CD14-positive monocyte (primary cell): ENCODE measurements at regions not wholly inside any gene's neighbourhood (a gene's known extent, or its start where the extent isn't known, plus 50 kb on each side); places are given as distances from the start of the nearest gene placed in this dataset.

ENCODE experiments used
- DNase-seq, 3 donors: peaks; one replicate each; pipeline ENCODE4 v3.0.0-alpha.2; 2011 to 2022
- H2AFZ ChIP-seq: 2 replicates; pipeline ENCODE4 v1.6.0; 2012; ENCODE audit warnings: mild to moderate bottlenecking, low read depth, low read length, inconsistent platforms; ENCODE audit not compliant: insufficient read depth, poor library complexity, severe bottlenecking
- H3K27ac ChIP-seq, 2 donors: 1 replicate in 1 of 2; 2 replicates in 1 of 2; pipeline ENCODE4 v1.5.1; 2012 to 2013; ENCODE audit warnings: low read length in 2 of 2, control low read depth in 1 of 2, inconsistent platforms in 1 of 2, low read depth in 1 of 2, mild to moderate bottlenecking in 1 of 2
- H3K27me3 ChIP-seq, 2 donors: one replicate each; pipeline versions ENCODE4 v1.6.0 to v1.6.1; 2011 to 2013; ENCODE audit warnings: low read length in 2 of 2; ENCODE audit not compliant: control insufficient read depth in 2 of 2, insufficient read depth in 2 of 2
- H3K36me3 ChIP-seq, 2 donors: replicated peaks in 1 of 2; 1 replicate in 1 of 2; 2 replicates in 1 of 2; pipeline versions ENCODE4 v1.5.1 to v1.6.1; 2012 to 2013; ENCODE audit warnings: low read length in 2 of 2, control low read depth in 1 of 2, inconsistent platforms in 1 of 2, mild to moderate bottlenecking in 1 of 2; ENCODE audit not compliant: insufficient read depth in 2 of 2, control insufficient read depth in 1 of 2
- H3K4me1 ChIP-seq, 2 donors: 1 replicate in 1 of 2; 2 replicates in 1 of 2; pipeline versions ENCODE4 v1.5.1 to v1.6.1; 2012 to 2013; ENCODE audit warnings: low read length in 2 of 2, control low read depth in 1 of 2, inconsistent platforms in 1 of 2, mild to moderate bottlenecking in 1 of 2, moderate library complexity in 1 of 2; ENCODE audit not compliant: insufficient read depth in 2 of 2, control insufficient read depth in 1 of 2
- H3K4me2 ChIP-seq: replicated peaks from 2 replicates; pipeline ENCODE3; 2012; ENCODE audit warnings: low read length, moderate library complexity, mild to moderate bottlenecking; ENCODE audit not compliant: poor library complexity, severe bottlenecking; ENCODE audit errors: extremely low read depth
- H3K4me3 ChIP-seq, 3 experiments: fragments of 200-600 bp in 1 of 3; sonication (generic) in 1 of 3; replicated peaks in 1 of 3; 1 replicate in 2 of 3; 2 replicates in 1 of 3; pipeline ENCODE4 v1.5.1; 2011 to 2013; ENCODE audit warnings: low read length in 3 of 3, mild to moderate bottlenecking in 3 of 3, control low read depth in 2 of 3, low read depth in 2 of 3, inconsistent platforms in 1 of 3, moderate library complexity in 1 of 3
- H3K79me2 ChIP-seq: 2 replicates; pipeline ENCODE4 v1.6.0; 2012; ENCODE audit warnings: mild to moderate bottlenecking, control low read depth, inconsistent platforms, low read length, moderate library complexity; ENCODE audit not compliant: insufficient read depth
- H3K9ac ChIP-seq: 2 replicates; pipeline ENCODE4 v1.6.0; 2017; ENCODE audit warnings: low read length, mild to moderate bottlenecking; ENCODE audit not compliant: insufficient read depth, poor library complexity, severe bottlenecking
- H3K9me3 ChIP-seq, 2 donors: replicated peaks in 1 of 2; 1 replicate in 1 of 2; 2 replicates in 1 of 2; pipeline versions ENCODE4 v1.5.1 to v1.6.1; 2012 to 2013; ENCODE audit warnings: low read length in 2 of 2, control low read depth in 1 of 2; ENCODE audit not compliant: control insufficient read depth in 1 of 2, insufficient read depth in 1 of 2
- H4K20me1 ChIP-seq: 2 replicates; pipeline ENCODE4 v1.6.0; 2012; ENCODE audit warnings: mild to moderate bottlenecking, low read length, control low read depth, moderate library complexity; ENCODE audit not compliant: insufficient read depth
- H3K27ac Mint-ChIP-seq, 7 donors: one replicate each; pipeline ENCODE4 v1.8.0; 2020; ENCODE audit warnings: mild to moderate bottlenecking in 7 of 7, mixed read lengths in 7 of 7, moderate library complexity in 6 of 7, inconsistent platforms in 2 of 7
- H3K27me3 Mint-ChIP-seq, 3 donors: one replicate each; pipeline ENCODE4 v1.8.0; 2021 to 2022; ENCODE audit warnings: low read depth in 3 of 3, mild to moderate bottlenecking in 3 of 3, mixed read lengths in 3 of 3, moderate library complexity in 3 of 3, inconsistent platforms in 1 of 3
- H3K36me3 Mint-ChIP-seq, 2 donors: one replicate each; pipeline ENCODE4 v1.8.0; 2020; ENCODE audit warnings: mixed read lengths in 2 of 2, inconsistent platforms in 1 of 2, mild to moderate bottlenecking in 1 of 2
- H3K4me1 Mint-ChIP-seq: one replicate; pipeline ENCODE4 v1.8.0; 2020; ENCODE audit warnings: mild to moderate bottlenecking, mixed read lengths
- H3K4me3 Mint-ChIP-seq, 2 donors: one replicate each; pipeline ENCODE4 v1.8.0; 2020; ENCODE audit warnings: mild to moderate bottlenecking in 2 of 2, mixed read lengths in 2 of 2, moderate library complexity in 1 of 2
- H3K9me3 Mint-ChIP-seq, 7 donors: one replicate each; pipeline ENCODE4 v1.8.0; 2020 to 2022; ENCODE audit warnings: mixed read lengths in 7 of 7, mild to moderate bottlenecking in 6 of 7, moderate library complexity in 6 of 7, inconsistent platforms in 2 of 7
- WGBS: methylation state at CpG from one replicate; pipeline ENCODE4 v1.1.5; 2013; ENCODE audit warnings: missing lambda C conversion rate; ENCODE audit not compliant: insufficient coverage; 5-methylcytosine and 5-hydroxymethylcytosine counted together
- intact Hi-C, 2 donors: fragments of 100-400 bp; cut with micrococcal nuclease; formaldehyde crosslinking; loops; one replicate each; pipeline versions ENCODE4 v1.15.0 to v1.15.1; 2023
- TF ChIP-seq, protein P1 (sequence below): fragments of 200-600 bp; IDR thresholded peaks from one replicate; pipeline ENCODE4 v1.8.0; 2022; ENCODE audit warnings: antibody characterized with exemption, mild to moderate bottlenecking

DNA sequence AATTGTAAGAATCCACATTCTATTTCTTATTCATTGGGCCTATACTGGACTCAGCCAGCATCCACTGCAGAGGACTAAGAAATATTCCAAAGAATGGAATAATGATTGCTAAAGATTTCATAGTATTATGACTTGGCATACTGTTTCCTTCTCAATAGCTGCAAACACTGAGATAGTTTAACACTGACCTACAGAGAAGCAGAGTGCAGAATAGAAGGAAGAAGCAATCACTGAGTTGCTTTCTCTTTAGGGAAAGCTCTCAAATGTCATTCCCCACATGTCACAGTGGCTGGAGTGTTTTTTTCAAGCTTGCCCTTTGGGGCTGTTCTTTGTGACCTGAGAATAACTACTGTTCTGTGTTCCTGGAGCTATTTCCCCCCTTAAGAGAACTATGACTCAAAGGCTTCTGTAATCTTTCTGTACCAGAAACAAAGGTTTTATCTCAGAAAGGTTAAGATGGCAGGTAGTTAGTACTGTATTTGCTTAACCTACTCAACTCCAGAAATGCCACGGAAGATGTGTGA is 243.6 kb upstream of the LUZP2 start:
- no peaks in the 10 kb centered on the region for H3K36me3 Mint-ChIP-seq
- H3K79me2 ChIP-seq = no peaks in the 10 kb centered on the region
- H3K27me3 Mint-ChIP-seq = no peaks in the 10 kb centered on the region
- intact Hi-C loops = no loop called here
- H3K4me3 Mint-ChIP-seq = no peak overlapping the region
- no CpG with 5 or more reads among the region's 1 CpG for WGBS
- H4K20me1 ChIP-seq = no peaks in the 10 kb centered on the region
- no peak overlapping the region for H3K9ac ChIP-seq
- no peaks in the 10 kb centered on the region for H3K27me3 ChIP-seq
- no peak for DNase-seq
- H3K4me2 ChIP-seq = no peak overlapping the region
- no peak overlapping the region for H3K4me3 ChIP-seq
- TF ChIP-seq, protein P1, sequence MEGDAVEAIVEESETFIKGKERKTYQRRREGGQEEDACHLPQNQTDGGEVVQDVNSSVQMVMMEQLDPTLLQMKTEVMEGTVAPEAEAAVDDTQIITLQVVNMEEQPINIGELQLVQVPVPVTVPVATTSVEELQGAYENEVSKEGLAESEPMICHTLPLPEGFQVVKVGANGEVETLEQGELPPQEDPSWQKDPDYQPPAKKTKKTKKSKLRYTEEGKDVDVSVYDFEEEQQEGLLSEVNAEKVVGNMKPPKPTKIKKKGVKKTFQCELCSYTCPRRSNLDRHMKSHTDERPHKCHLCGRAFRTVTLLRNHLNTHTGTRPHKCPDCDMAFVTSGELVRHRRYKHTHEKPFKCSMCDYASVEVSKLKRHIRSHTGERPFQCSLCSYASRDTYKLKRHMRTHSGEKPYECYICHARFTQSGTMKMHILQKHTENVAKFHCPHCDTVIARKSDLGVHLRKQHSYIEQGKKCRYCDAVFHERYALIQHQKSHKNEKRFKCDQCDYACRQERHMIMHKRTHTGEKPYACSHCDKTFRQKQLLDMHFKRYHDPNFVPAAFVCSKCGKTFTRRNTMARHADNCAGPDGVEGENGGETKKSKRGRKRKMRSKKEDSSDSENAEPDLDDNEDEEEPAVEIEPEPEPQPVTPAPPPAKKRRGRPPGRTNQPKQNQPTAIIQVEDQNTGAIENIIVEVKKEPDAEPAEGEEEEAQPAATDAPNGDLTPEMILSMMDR = no peak
- no peaks in the 10 kb centered on the region for H3K9me3 ChIP-seq
- no peaks in the 10 kb centered on the region for H3K4me1 ChIP-seq
- no peaks in the 10 kb centered on the region for H3K36me3 ChIP-seq
- H3K9me3 Mint-ChIP-seq = peaks cover 0 to 2% (median 0%) of the 10 kb centered on the region in 7 donors
- no peak overlapping the region for H2AFZ ChIP-seq
- no peak overlapping the region for H3K27ac Mint-ChIP-seq
- H3K4me1 Mint-ChIP-seq = no peaks in the 10 kb centered on the region
- no peak overlapping the region for H3K27ac ChIP-seq

DNA sequence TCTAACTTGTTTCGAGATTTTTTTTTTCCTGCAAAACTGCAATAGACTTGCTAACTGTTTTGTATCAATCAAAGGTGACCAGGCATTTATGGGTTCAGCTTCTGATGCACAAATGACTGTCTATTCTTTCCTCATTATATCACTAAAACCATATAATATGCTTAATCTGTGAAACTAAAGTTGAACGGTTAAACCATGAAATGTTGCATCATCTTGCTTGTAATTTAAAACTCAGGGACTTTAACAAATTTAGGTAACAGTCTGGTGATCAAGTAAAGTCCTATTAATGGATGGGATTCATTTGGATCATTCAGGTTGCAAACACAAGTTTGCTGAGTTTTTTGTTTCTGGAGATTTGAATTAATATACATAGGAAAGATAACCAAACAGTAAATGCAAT is 232.0 kb upstream of the LUZP2 start:
- H3K79me2 ChIP-seq = no peaks in the 10 kb centered on the region
- H3K27ac ChIP-seq = no peak overlapping the region
- H3K4me3 ChIP-seq = no peak overlapping the region
- no peak for DNase-seq
- no peak overlapping the region for H3K9ac ChIP-seq
- peaks cover 0 to 2% (median 0%) of the 10 kb centered on the region in 3 donors for H3K27me3 Mint-ChIP-seq
- H3K4me3 Mint-ChIP-seq = no peak overlapping the region
- TF ChIP-seq, protein P1 = no peak
- no peak overlapping the region for H3K27ac Mint-ChIP-seq
- H3K9me3 ChIP-seq = no peaks in the 10 kb centered on the region
- H3K27me3 ChIP-seq = no peaks in the 10 kb centered on the region
- H3K4me1 ChIP-seq = no peaks in the 10 kb centered on the region
- H4K20me1 ChIP-seq = no peaks in the 10 kb centered on the region
- no peak overlapping the region for H2AFZ ChIP-seq
- H3K36me3 Mint-ChIP-seq = no peaks in the 10 kb centered on the region
- peaks cover 0 to 3% (median 1%) of the 10 kb centered on the region in 7 donors for H3K9me3 Mint-ChIP-seq
- intact Hi-C loops = no loop called here
- no peaks in the 10 kb centered on the region for H3K36me3 ChIP-seq
- WGBS = no CpG with 5 or more reads among the region's 2 CpGs
- no peak overlapping the region for H3K4me2 ChIP-seq
- no peaks in the 10 kb centered on the region for H3K4me1 Mint-ChIP-seq
